ENCODE measurements at regions not wholly inside any gene's neighbourhood (a gene's known extent, or its start where the extent isn't known, plus 50 kb on each side); places are given as distances from the start of the nearest gene placed in this dataset.

GRCh38 chr12:23139026-23139425, 514.1 kb downstream of the ETNK1 start:
- no peak for TF ChIP-seq CTCF (IDR thresholded peaks at IDR 0.05 in 4 of 5, conservative IDR thresholded peaks at IDR 0.05 in 1 of 5)
- TF ChIP-seq POLR2A (IDR thresholded peaks at IDR 0.05) = no peak

Measured in gastrocnemius medialis (tissue), 4 donors.